ENCODE measurements at regions not wholly inside any gene's neighbourhood (a gene's known extent, or its start where the extent isn't known, plus 50 kb on each side); places are given as distances from the start of the nearest gene placed in this dataset.
"Not testable (repeated sequence)": the region's sequence is repeated elsewhere in the genome, so short reads cannot be mapped to it uniquely, and the experiment has no call there.

- no peaks in the 10 kb centered on the region for H3K9me3 ChIP-seq
- intact Hi-C loops (cut with DNase I), result no loop called here
Measured at GRCh38 chr5:92242170-92242569, 859.1 kb upstream of the ARRDC3 start.

GRCh38 chr5:92237896-92238295, 854.8 kb upstream of the ARRDC3 start:
- Histone ChIP-seq H3K36me3 (no peaks in the 10 kb centered on the region), H3K27ac (no peak overlapping the region), H3K27me3 (no peaks in the 10 kb centered on the region), H3K4me3 (no peak overlapping the region), H3K9me3 (peaks cover 0 to 9% (median 0%) of the 10 kb centered on the region in 11 donors), H3K4me1 (no peaks in the 10 kb centered on the region)
- DNase-seq (no peak), ATAC-seq (no peak)
- no peak for TF ChIP-seq CTCF (IDR thresholded peaks at IDR 0.05)
- WGBS, 2 donors, result 89 to 96% methylated on average over 2 of the region's 2 CpGs
- intact Hi-C loops (cut with DNase I), result no loop called here

More at GRCh38 chr5:92242170-92242569, 859.1 kb upstream of the ARRDC3 start:
- ATAC-seq (no peak), DNase-seq (no peak)
- Histone ChIP-seq H3K27ac (no peak overlapping the region), H3K4me1 (no peaks in the 10 kb centered on the region), H3K27me3 (no peaks in the 10 kb centered on the region), H3K4me3 (no peak overlapping the region), H3K36me3 (no peaks in the 10 kb centered on the region)
- no peak for TF ChIP-seq CTCF (IDR thresholded peaks at IDR 0.05)

GRCh38 chr5:92222449-92222848, 839.3 kb upstream of the ARRDC3 start:
- intact Hi-C loops (cut with DNase I), result no loop called here
- DNase-seq, result no peak
- WGBS, 2 donors, result 68 to 83% methylated on average over 1 of the region's 1 CpG
- TF ChIP-seq CTCF (IDR thresholded peaks at IDR 0.05), result peak in 2 of 9 donors; percentile 12 to 25
- H3K36me3 ChIP-seq, result no peaks in the 10 kb centered on the region
- no peak overlapping the region for H3K27ac ChIP-seq
- no peak overlapping the region for H3K4me3 ChIP-seq
- no peaks in the 10 kb centered on the region for H3K4me1 ChIP-seq
- H3K27me3 ChIP-seq, result no peaks in the 10 kb centered on the region
- ATAC-seq, result no peak
- peaks cover 0 to 36% (median 1%) of the 10 kb centered on the region in 11 donors for H3K9me3 ChIP-seq

- WGBS, 2 donors, result 61 to 86% methylated on average over 2 of the region's 2 CpGs
- ATAC-seq; intact Hi-C loops (cut with DNase I): not testable (repeated sequence)
Measured at GRCh38 chr5:92216852-92217251, 833.7 kb upstream of the ARRDC3 start.

GRCh38 chr5:92215116-92215515, 832.0 kb upstream of the ARRDC3 start:
- 86 to 88% methylated on average over 1 of the region's 1 CpG for WGBS, 2 donors
- H3K36me3 ChIP-seq, result no peaks in the 10 kb centered on the region
- no peak overlapping the region for H3K27ac ChIP-seq
- H3K9me3 ChIP-seq, result peaks cover 0 to 42% (median 6%) of the 10 kb centered on the region in 11 donors
- TF ChIP-seq CTCF (IDR thresholded peaks at IDR 0.05), result no peak
- H3K4me3 ChIP-seq, result no peak overlapping the region
- DNase-seq, result no peak
- ATAC-seq, result no peak
- intact Hi-C loops (cut with DNase I), result no loop called here
- no peaks in the 10 kb centered on the region for H3K4me1 ChIP-seq
- no peaks in the 10 kb centered on the region for H3K27me3 ChIP-seq

More at GRCh38 chr5:92216852-92217251, 833.7 kb upstream of the ARRDC3 start:
- H3K9me3 ChIP-seq, result peaks cover 0 to 40% (median 6%) of the 10 kb centered on the region in 11 donors
- not testable (repeated sequence) for DNase-seq, H3K36me3 ChIP-seq, H3K4me3 ChIP-seq, H3K27ac ChIP-seq, H3K27me3 ChIP-seq, H3K4me1 ChIP-seq

Measured in heart right ventricle (tissue), 16 donors.